HG03095 (cell line): ENCODE measurements at regions not wholly inside any gene's neighbourhood (a gene's known extent, or its start where the extent isn't known, plus 50 kb on each side); places are given as distances from the start of the nearest gene placed in this dataset.

Source experiments
- ATAC-seq: cut with Tn5 transposase; IDR thresholded peaks from one replicate; pipeline ENCODE4 v1.9.1; 2021; ENCODE audit warnings: moderate library complexity; ENCODE audit not compliant: unreplicated experiment

DNA sequence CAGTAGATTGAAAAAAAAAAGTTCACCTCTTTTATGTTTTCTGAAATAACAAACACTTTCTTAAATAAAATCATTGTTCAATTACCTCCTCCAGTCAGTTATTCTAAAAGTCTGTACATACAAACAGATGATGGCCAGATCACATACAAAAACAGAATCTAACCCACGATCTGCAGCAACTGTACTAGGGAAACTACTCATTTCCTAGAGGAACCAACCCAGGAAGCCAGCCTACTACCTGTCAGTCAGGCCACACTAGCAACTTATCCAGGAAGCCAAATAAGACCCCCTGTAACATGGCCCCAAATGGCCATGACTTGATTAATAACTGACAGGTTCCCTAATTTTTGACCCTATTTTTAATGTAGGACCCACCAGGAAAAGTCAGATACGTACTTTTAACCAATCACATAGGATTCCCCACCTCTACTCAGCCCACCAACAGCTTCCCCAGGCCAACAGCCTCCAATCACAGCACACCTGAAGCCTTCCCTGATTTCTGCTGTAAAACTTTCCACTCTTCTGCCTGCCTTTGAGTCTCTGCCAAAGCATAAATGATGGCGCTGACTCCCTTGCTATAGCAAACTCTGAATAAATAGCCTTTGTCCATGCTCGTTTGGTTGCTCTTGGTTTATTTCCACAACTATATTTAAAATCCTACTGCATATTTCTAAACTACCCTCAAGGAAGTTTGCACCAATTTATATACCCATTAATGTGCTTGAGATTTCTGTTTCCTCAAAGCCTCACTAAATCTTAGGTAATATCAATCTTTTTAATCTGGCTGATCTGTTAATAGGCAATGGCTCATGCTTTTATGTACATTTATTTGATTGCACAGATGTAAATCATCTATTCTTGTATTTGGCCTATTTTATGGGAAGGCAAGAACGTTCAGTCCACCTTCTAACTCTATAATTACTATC lies 486.4 kb downstream of the FBXO15 start:
- ATAC-seq = no peak

DNA sequence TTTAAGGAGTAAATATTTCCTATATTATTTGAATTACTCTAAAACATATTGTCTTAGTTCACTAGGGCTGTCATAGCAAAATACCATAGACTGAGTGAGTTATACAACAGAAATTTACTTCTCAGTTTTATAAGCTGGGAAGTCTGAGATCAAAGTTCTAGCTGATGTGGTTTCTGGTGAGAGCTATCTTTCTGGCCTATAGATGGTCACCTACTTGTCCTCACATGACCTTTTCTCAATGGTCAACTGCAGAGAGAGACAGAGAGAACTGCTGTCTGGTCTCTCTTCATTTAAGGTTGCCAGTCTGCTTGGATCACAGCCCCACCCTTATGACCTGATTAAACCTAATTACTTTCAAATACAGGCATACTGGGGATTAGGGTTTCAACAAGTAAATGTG lies 490.9 kb downstream of the FBXO15 start:
- no peak for ATAC-seq

DNA sequence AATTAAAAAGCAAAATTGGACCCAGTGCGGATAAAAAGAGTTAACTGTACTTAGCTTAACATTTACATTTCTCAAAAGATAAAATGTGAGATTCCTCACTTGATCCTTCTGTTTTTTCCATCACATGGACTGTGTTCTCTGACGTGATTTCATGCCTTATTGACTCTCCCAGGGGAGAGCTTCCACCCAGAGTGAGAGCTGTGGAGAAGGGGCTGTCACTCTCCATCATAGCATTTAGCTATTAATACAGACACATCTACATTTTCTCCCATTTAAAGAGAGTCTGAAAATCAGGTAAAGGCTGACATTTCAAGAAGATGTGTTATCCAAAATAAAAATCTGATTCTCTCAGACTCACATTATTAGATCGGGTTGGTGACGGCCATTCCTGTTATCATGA lies 493.8 kb downstream of the FBXO15 start:
- ATAC-seq = no peak

DNA sequence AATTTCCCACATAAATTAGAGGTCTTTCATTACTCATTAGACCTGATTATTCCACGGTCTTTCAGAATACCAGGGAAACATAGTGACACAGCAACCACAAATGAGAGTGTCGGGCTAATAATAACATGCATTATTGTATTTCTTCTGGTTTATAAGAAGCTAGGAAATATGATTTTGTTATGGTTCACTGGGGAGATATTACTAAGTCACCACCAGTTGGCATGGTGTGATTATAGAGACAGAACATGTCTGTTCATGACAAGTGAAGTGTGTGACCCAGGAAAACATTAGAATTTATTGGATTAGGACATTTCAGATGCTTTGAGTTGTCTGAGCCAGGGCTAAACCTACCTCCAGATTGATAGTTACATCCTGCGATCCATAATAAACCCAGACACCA lies 494.4 kb downstream of the FBXO15 start:
- ATAC-seq = no peak

DNA sequence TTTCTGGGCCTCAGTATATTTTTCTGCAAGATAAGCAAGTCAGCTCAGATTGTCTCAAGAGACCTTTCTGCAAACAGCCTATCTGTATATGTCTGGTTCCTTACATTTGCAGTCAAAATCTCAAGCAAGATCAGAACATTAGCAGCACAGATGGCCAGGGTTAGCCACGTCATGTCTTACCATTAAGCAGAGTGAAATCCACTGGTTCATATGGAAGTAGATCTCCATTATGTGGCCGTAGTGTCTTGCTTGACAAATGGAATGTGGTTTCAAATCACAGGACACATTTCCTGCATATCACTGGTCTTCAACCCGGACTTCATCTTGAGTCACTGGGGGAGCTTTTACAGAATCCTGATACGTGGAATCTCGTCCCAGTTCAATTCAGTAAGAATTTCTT lies 500.2 kb downstream of the FBXO15 start:
- no peak for ATAC-seq

DNA sequence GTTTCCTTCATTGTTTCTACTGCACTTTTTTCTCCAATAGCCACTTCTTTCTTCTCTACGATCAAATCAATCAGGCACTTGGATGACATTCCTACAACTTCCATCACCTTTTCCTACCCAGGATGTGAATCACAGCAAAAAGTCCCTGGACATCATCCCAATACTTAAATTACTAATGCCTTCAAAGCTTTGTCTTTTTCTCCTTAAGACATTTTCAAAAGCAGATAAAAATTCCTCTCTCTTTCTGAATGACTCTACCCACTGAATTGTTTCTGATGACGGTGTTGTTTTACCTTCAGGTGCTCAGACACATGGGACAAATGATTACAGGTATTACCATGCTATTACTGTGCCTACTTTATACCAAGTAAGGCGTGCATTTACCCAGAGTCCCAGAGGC lies 500.9 kb downstream of the FBXO15 start:
- ATAC-seq = no peak

DNA sequence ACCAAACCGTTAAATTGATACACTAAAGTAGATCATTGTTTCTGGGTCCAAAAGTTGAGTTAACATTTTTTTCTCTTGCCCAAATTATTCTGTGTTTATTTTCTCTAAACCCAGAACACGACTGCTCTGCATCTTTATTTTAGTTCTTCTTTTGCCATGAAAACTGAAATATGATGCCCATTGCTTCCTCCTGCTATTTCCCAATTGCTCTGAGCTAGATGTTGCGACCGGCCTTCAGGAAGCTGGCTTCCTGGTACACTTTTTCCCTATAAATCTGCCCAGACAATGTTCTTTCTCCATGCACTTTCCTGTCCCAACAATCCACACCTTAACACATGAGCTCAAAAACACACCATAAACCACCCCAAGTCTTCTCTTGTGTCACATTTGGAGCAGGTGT lies 501.4 kb downstream of the FBXO15 start:
- ATAC-seq = no peak

DNA sequence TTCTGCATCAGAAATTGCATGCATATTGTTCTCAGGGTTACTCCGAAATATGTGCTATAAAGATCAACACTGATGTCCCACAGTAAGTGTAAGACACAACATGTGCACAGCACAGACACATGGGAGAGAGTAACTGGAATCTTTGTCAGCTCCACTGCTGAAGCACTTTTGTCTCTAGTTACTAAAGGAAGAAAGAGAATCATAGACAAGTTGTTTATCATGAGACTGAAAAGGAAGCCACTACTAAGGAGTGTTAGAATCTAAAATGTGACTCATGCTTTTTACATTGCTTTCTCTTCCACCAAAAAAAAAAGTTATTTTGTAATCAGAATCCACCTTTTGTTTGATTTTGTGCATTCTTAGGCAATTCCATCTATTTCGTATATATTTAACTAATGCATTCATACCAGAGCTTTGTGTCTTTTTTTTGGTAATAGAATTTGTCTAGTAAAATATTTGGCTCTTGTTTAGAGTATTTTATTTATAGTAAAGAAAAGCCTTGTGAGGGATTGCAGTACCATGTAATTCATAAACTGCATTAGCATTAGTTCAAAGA lies 502.4 kb downstream of the FBXO15 start:
- no peak for ATAC-seq

DNA sequence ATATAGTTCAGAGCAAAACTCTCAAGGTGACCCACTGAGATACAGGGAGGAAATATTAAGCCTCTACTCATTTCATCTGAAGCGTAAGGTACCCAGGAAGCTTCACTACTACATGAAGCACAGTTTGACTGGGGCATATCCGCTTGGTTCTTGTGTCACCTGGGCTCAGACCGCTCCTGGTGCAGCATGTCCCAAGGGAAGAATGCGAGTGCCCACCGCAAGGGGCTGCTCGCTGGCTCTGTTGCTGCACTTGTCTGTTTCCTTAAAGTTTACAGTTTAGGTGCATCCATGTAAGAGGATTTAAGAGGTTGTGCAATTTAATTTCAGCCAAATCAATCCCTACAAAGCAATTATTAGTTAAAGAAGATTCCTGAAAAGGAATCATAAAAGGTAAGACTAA lies 507.8 kb downstream of the FBXO15 start:
- ATAC-seq = no peak

DNA sequence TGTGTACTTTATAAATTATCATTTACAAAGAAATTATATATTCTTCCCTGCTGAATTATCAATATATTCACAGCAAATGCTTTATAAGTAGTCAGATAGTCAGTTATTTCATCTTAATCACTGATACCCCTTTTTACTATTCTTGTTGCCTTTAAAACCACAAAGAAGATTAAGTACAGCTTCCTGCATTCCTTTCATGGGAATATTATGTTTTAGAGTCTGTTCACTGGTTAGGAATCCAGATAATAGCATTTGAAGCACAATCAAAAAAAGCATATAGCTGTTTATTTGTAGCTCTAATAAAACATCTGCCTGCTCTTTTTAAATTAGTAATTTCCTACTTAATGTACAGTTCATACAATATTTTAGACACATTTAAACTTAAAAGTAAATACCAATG lies 508.9 kb downstream of the FBXO15 start:
- ATAC-seq = no peak

DNA sequence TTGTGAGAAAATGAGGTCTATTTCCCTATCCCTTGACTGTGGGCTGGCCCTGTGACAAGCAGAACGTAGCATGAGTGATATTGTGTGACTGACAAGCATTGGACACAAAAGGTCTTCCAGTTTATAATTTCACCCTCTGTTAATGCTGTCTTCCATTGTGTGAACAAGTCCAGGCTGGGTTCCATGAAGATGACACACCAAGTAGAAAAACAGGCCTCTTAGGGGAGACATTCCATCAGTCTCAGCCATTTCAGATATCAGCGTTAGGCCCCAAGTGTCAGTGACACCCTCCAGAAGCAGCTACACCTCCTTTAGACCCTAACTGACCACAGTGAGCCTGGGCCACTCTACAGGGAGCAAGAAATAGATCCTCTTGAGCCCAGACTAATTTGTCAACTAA lies 511.3 kb downstream of the FBXO15 start:
- no peak for ATAC-seq

DNA sequence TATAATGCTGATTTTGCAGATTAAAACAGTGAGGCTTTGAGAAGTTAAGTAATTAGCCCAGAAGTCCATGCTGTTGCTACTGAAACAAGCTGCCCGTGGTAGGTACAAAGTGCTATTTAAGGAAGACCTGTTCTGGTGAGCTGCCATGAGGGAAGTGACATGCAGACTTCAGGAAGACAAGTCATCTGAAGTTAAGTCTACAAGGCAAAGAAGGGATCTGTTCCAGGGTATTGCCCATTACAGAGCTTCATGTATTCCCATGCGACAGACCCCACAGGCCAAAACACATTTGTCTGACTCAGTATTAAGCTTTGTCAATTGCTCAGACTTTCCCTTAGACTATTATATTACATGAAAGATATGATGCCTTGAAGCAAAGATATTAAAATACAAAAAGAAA lies 520.8 kb downstream of the FBXO15 start:
- ATAC-seq = no peak

DNA sequence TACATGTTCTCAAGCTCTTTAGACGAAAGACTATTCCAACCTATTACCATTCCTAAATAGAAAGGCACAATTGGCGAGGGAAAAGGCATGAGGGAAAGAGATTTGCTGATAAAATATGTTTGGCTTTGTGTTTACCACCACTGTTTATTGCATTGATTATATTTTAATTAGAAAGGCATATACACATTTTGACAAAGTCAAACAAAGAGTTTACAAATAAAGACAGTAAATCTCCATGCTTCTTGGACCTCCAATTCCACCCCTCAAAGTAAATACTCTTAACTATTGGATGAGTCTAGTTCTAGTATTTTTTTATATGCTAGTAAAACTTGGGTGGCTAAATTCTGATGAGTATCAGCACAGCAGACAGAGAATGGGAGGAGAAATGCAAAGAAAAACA lies 521.4 kb downstream of the FBXO15 start:
- no peak for ATAC-seq

DNA sequence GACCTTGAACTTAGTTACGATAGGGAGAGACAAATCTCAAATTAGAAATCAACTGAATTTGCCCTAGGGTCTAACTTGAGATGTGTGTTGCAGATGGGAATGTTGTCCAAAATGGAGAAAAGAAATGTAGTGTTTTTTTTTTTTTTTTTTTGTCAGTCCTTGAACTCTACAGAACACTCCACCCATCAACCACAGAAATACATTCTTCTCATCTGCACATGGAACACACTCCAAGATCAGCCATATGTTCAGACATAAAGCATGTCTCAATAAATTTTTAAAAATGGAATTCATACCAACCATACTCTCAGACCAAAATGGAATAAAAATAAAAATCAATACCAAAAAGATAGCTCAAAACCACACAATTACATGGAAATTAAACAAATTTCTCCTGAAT lies 526.5 kb downstream of the FBXO15 start:
- ATAC-seq = no peak

DNA sequence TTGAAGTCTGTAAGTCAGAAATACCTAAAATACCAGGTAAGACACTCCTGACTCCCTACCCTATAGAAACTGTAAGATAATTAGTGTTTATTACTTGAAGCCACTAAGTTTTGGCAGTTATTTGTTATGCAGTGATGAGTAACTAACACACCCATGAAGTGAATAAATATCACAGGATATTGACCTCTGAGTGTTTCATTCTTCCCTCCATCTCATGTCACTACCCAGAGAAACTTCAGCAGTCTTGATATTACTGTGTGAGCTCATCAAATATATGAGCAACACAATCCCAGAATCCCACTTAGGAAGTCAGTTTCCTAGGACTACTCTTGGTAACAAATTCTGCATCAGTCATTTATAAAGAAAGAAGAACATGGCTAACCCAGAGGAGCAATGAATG lies 529.7 kb downstream of the FBXO15 start:
- no peak for ATAC-seq

DNA sequence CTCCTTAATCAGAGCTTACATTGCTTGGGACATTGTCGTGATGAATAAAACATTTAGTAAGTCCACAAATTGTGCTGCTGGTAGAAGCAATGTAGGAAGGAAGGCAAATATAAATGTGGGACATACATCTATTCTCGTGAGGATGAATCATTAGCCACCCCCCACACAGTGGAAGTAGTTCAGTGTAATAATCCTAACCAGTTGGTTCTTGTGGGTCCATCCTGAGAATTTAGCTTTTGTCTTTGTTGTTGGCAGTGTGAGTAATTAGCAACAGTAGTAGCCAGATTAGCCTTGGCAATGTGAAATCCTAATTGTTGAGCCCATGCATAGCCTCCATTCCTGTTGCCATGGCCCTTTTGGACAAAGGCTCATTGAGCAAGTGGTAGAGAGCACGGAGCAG lies 532.1 kb downstream of the FBXO15 start:
- ATAC-seq = no peak

DNA sequence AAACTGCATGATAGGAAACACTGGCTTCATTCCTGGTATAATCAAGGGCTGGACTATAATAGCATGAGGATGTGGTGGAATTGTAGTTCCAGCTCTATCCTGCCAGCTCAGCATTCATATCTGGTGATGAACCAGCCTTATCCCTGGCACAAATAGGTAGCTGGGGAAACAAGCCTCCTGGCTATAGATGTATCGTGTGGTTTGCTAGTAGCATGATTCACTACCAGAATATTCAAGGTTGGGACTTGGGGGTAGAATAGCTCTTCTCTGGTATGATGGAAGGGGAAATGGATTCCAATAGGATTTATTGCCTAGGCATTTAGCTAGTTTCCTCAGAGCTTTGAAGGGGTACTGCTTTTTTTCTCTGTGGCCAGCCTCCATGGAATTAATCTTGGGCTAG lies 532.8 kb downstream of the FBXO15 start:
- ATAC-seq = no peak

DNA sequence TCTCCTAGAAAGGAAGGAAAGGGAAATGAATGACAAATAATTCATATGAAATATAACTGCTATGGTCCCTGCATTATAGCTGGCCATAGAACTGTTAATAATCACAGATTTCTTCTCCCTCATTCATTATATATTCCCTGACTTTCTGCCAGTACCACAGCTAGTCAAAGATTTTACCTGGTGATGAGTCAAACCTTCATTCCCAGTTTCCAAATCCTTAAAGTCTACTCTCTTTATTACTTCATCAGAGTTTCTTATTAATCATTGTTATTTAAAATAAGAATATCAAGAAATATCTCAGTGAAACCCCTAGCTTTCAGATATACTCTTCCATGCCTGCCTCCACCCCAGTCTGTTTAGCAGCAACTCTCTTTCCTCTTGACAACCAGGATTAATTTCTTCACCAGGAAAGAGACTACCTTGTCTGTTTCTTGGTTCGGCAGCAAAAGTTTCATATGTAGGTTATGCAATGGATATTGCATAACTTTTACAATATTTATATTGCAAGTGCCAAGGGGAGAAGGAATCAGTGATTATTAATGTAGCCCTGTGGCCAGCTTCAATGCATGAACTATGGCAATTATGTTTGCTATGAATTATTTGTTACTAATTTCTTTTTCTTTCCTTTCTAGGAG lies 533.8 kb downstream of the FBXO15 start:
- ATAC-seq = no peak

DNA sequence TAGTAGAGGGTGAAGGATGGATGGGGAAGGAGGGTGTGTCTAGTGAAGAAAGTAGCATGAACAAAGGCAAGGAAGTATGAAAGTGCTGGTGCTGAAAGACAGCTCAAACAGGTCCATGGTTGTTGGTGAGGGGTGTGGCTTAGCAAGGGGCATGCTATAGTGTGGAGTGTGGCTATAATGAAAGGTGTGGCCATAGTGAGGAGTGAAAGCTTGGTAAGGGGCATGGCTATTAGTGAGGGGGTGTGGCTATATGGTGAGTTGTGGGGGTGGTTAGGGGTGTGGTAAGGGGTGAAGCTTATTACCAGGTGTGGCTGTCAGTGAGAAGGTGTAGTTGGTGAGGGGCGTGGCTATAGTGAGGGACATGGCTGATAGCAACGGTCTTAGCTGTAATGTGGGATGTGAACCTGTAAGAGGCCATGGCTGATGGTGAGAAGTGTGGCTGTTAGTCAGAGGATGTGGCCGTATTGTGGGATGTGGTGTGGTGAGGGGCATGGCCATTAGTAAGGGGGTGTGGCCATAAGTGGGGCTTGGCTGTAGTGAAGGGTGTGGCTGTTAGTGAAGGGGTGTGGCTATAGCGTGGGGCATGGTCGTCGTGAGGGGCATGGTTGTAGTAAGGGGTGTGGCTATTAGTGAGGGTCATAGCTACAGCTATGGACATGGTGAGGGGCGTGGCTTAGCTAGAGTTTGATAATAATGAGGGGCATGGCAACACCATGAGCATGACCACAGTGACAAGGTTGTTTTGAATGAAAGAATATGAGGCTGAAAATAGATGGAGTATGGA lies 549.6 kb downstream of the FBXO15 start:
- ATAC-seq = no peak

DNA sequence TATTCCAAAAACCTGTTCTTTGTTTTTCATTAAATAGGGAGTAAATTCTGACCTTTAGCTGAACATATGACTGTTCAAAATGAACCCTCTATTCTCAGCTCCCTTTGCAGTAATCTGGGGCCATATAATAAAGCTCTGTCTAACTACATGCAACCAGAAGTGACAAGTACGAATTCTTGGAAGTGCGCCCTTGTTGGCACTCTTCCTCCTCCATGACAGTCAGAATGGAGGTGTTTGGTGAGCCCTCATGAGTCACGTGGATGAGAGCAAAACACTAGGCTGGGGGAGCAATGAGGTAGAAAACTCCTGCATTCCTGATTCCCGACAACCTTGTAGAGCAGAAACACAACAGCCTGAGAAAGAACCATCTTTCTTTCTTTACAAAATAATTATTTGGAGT lies 552.9 kb downstream of the FBXO15 start:
- no peak for ATAC-seq

DNA sequence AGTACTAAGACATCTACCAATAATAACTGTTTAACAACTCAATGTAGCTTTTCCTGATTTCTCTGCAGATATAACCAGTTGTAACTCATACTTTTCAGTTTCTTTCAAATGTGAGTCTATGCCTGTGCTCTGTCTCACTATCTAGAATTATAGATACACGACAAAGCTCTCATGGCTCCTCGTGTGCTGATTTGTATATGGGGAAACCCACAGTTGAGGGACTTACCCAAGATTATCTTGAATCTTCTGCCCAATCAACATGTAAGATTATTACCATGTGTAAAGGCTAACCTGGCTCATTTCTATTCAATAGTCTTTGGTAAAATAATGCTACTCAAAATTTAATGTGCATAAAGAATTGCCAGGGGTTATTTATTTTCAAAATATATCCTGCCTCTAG lies 554.4 kb downstream of the FBXO15 start:
- ATAC-seq = no peak

DNA sequence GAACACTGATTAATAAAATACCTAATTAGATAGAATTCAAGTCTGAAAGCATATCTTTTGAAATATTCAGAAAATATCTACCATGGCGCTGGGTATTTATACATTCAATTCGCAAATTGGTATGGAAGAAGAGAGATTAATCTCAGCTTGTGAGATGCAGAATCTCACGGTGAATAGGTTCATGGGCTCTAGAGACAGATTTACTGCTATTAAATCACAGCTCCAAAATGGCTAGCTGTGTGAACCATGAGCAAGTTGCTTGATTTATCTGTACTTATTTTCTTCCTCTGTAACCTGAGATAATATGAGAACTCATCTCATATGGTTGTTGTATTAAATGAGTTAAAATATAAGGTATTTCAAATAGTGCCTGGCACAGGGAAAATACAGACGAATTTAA lies 556.7 kb downstream of the FBXO15 start:
- no peak for ATAC-seq
